GM23338 (cell line): ENCODE measurements at regions not wholly inside any gene's neighbourhood (a gene's known extent, or its start where the extent isn't known, plus 50 kb on each side); places are given as distances from the start of the nearest gene placed in this dataset.

Experiments
- ATAC-seq: fragments of 200-7000 bp; cut with Tn5 transposase; 3 replicates; pipeline ENCODE4 v1.9.1; 2020
- DNase-seq: peaks from one replicate; pipeline ENCODE4 v3.0.0-alpha.2; 2015; ENCODE audit warnings: low spot score
- H2AFZ ChIP-seq: fragments of 200-600 bp; sonication (generic); 2 replicates; pipeline ENCODE4 v1.8.0; 2016; ENCODE audit warnings: antibody characterized with exemption, mild to moderate bottlenecking, moderate library complexity
- H3F3A ChIP-seq: fragments of 200-600 bp; sonication (generic); replicated peaks from 2 replicates; pipeline ENCODE4 v1.8.0; 2017; ENCODE audit warnings: antibody characterized with exemption, mixed run types, low read depth
- H3K27ac ChIP-seq: fragments of 200-600 bp; sonication (generic); 2 replicates; pipeline ENCODE4 v1.6.1; 2016; ENCODE audit warnings: low read depth
- H3K27me3 ChIP-seq: fragments of 200-600 bp; sonication (generic); 2 replicates; pipeline ENCODE4 v1.8.0; 2016; ENCODE audit warnings: mild to moderate bottlenecking, mixed run types, moderate library complexity; ENCODE audit not compliant: insufficient read depth
- H3K36me3 ChIP-seq: fragments of 200-600 bp; sonication (generic); 2 replicates; pipeline ENCODE4 v1.8.0; 2016; ENCODE audit warnings: mild to moderate bottlenecking; ENCODE audit not compliant: insufficient read depth
- H3K4me1 ChIP-seq: fragments of 200-600 bp; sonication (generic); 2 replicates; pipeline ENCODE4 v1.8.0; 2016; ENCODE audit warnings: mild to moderate bottlenecking, moderate library complexity; ENCODE audit not compliant: insufficient read depth
- H3K4me2 ChIP-seq: fragments of 200-600 bp; sonication (generic); 2 replicates; pipeline ENCODE4 v1.7.1; 2017; ENCODE audit warnings: mixed run types
- H3K4me3 ChIP-seq: fragments of 200-600 bp; sonication (generic); 2 replicates; pipeline ENCODE4 v1.6.1; 2016; ENCODE audit warnings: mixed run types
- H3K79me2 ChIP-seq: fragments of 200-600 bp; sonication (generic); replicated peaks from 2 replicates; pipeline ENCODE4 v1.8.0; 2017; ENCODE audit warnings: mild to moderate bottlenecking; ENCODE audit not compliant: insufficient read depth
- H3K9me2 ChIP-seq: fragments of 200-600 bp; sonication (generic); 2 replicates; pipeline ENCODE4 v1.8.0; 2017; ENCODE audit not compliant: insufficient read depth
- H4K20me1 ChIP-seq: fragments of 200-600 bp; sonication (generic); replicated peaks from 2 replicates; pipeline ENCODE4 v1.8.0; 2017; ENCODE audit warnings: mild to moderate bottlenecking; ENCODE audit not compliant: insufficient read depth
- H3K27ac Mint-ChIP-seq: 2 replicates; pipeline ENCODE4 v1.8.0; 2020; ENCODE audit warnings: inconsistent platforms, mild to moderate bottlenecking, moderate library complexity, mixed read lengths
- H3K27me3 Mint-ChIP-seq: 3 replicates; pipeline ENCODE4 v1.8.0; 2022; ENCODE audit warnings: low read depth, mild to moderate bottlenecking, moderate library complexity, mixed read lengths, inconsistent platforms; ENCODE audit not compliant: insufficient read depth, poor library complexity
- H3K36me3 Mint-ChIP-seq: 3 replicates; pipeline ENCODE4 v1.8.0; 2021; ENCODE audit warnings: low read depth, mild to moderate bottlenecking, inconsistent platforms, moderate library complexity, mixed read lengths
- H3K4me1 Mint-ChIP-seq: 3 replicates; pipeline ENCODE4 v1.8.0; 2020; ENCODE audit warnings: mild to moderate bottlenecking, inconsistent platforms, mixed read lengths
- H3K4me3 Mint-ChIP-seq: 3 replicates; pipeline ENCODE4 v1.8.0; 2021; ENCODE audit warnings: moderate library complexity, mild to moderate bottlenecking, inconsistent platforms, mixed read lengths
- H3K9me3 Mint-ChIP-seq: 3 replicates; pipeline ENCODE4 v1.8.0; 2020; ENCODE audit warnings: moderate library complexity, mild to moderate bottlenecking, inconsistent platforms, mixed read lengths
- CREB1 ChIP-seq: fragments of 250-450 bp; sonication (Bioruptor Pico); IDR thresholded peaks from 2 replicates; pipeline ENCODE4 v1.5.0; 2020; ENCODE audit warnings: low read depth, mild to moderate bottlenecking, moderate library complexity
- CTCF ChIP-seq, 2 experiments: fragments of 200-600 bp in 1 of 2; sonication (generic) in 1 of 2; conservative IDR thresholded peaks; 2 replicates each; pipeline versions ENCODE4 v1.5.1 to v1.6.1; 2016 to 2017; ENCODE audit warnings: antibody characterized with exemption in 2 of 2, low read depth in 2 of 2, mild to moderate bottlenecking in 2 of 2, moderate library complexity in 1 of 2
- ETS1 ChIP-seq: IDR thresholded peaks from 2 replicates; pipeline ENCODE4 v1.6.1; 2016; ENCODE audit warnings: antibody characterized with exemption
- EZH2 ChIP-seq: fragments of 200-600 bp; sonication (generic); IDR thresholded peaks from one replicate; pipeline ENCODE4 v1.8.0; 2017; ENCODE audit warnings: antibody characterized with exemption, mild to moderate bottlenecking, low read depth; ENCODE audit not compliant: unreplicated experiment
- EZH2phosphoT487 ChIP-seq: fragments of 200-600 bp; sonication (generic); IDR thresholded peaks from one replicate; pipeline ENCODE4 v1.8.1; 2018; ENCODE audit warnings: antibody characterized with exemption; ENCODE audit not compliant: unreplicated experiment
- JUNB ChIP-seq: IDR thresholded peaks from one replicate; pipeline ENCODE4 v1.6.1; 2016; ENCODE audit warnings: antibody characterized with exemption; ENCODE audit not compliant: unreplicated experiment
- NANOG ChIP-seq: IDR thresholded peaks from 2 replicates; pipeline ENCODE4 v1.6.1; 2016; ENCODE audit warnings: antibody characterized with exemption, borderline replicate concordance
- POLR2AphosphoS5 ChIP-seq: IDR thresholded peaks from 2 replicates; pipeline ENCODE4 v1.6.1; 2016; ENCODE audit warnings: antibody characterized with exemption, low read depth
- STAT1 ChIP-seq: IDR thresholded peaks from one replicate; pipeline ENCODE4 v1.6.1; 2016; ENCODE audit warnings: antibody characterized with exemption; ENCODE audit not compliant: unreplicated experiment
- ZNF331 ChIP-seq: fragments of 250-450 bp; sonication (Bioruptor Pico); IDR thresholded peaks from 2 replicates; pipeline ENCODE4 v1.5.0; 2020; ENCODE audit warnings: low read depth, mild to moderate bottlenecking, moderate library complexity
- TF ChIP-seq, protein P1 (sequence below): fragments of 250-450 bp; sonication (Bioruptor Pico); IDR thresholded peaks from 2 replicates; pipeline ENCODE4 v1.5.0; 2020; ENCODE audit warnings: mild to moderate bottlenecking, moderate library complexity
- TF ChIP-seq, protein P2 (sequence below): IDR thresholded peaks from one replicate; pipeline ENCODE4 v1.6.1; 2018; ENCODE audit warnings: antibody characterized with exemption; ENCODE audit not compliant: unreplicated experiment

DNA sequence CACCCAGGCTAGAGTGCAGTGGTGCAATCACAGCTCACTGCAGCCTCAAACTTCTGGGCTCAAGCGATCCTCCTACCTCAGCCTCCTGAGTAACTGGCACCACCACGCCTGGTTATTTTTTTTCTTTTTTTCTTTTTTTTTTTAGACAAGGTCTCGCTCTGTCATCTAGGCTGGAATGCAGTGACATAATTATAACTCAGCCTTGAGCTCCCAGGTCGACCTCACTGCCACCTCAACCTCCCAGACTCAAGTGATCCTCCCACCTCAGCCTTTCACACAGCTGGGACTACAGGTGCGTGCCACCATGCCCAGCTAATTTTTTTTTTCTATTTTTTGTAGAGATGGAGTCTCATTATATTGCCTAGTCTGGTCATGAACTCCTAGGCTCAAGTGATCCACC is 66.9 kb upstream of the ECE1 start (continued):
- no peak for TF ChIP-seq CTCF (conservative IDR thresholded peaks at IDR 0.05; ENCODE audit: low read depth in 2 of 2)
- TF ChIP-seq EZH2phosphoT487 = no peak
- no peak for TF ChIP-seq JUNB

DNA sequence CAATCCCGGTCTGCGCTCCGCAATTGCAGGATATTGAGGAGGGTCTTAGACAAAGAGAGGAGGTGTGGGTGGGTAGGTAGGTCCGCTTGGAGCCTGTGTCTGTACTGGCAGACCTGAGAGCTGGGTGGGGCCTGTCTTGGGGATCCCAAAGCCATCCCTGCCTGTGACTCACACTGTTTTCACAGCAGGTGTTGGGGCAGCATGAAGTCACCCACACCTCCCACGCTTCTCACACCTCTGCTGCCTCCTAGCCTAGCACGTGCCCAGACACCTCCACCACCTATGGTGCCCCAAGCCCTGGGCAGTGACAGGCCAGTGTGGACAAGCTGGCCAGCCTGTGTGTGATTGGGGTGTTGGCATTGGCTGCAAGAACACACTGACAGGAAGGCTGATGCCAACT is 65.7 kb upstream of the ECE1 start:
- Mint-ChIP-seq H3K4me1 (no peaks in the 10 kb centered on the region), H3K4me3 (no peak overlapping the region), H3K36me3 (no peaks in the 10 kb centered on the region), H3K27me3 (peaks cover 5% of the 10 kb centered on the region), H3K27ac (no peak overlapping the region), H3K9me3 (no peaks in the 10 kb centered on the region)
- Histone ChIP-seq H2AFZ (no peak overlapping the region), H3K4me2 (no peak overlapping the region), H3K4me3 (no peak overlapping the region), H3K36me3 (no peaks in the 10 kb centered on the region), H4K20me1 (no peaks in the 10 kb centered on the region), H3K27ac (no peak overlapping the region), H3F3A (no peaks in the 10 kb centered on the region), H3K9me2 (no peaks in the 10 kb centered on the region), H3K4me1 (no peaks in the 10 kb centered on the region), H3K79me2 (no peaks in the 10 kb centered on the region), H3K27me3 (no peaks in the 10 kb centered on the region)
- ATAC-seq (no peak), DNase-seq (no peak)
- TF ChIP-seq POLR2AphosphoS5 = no peak
- TF ChIP-seq STAT1 = no peak
- no peak for TF ChIP-seq EZH2
- TF ChIP-seq ZNF331 (CRISPR knock-in tag) = no peak
- TF ChIP-seq JUNB = no peak
- TF ChIP-seq, protein P1, sequence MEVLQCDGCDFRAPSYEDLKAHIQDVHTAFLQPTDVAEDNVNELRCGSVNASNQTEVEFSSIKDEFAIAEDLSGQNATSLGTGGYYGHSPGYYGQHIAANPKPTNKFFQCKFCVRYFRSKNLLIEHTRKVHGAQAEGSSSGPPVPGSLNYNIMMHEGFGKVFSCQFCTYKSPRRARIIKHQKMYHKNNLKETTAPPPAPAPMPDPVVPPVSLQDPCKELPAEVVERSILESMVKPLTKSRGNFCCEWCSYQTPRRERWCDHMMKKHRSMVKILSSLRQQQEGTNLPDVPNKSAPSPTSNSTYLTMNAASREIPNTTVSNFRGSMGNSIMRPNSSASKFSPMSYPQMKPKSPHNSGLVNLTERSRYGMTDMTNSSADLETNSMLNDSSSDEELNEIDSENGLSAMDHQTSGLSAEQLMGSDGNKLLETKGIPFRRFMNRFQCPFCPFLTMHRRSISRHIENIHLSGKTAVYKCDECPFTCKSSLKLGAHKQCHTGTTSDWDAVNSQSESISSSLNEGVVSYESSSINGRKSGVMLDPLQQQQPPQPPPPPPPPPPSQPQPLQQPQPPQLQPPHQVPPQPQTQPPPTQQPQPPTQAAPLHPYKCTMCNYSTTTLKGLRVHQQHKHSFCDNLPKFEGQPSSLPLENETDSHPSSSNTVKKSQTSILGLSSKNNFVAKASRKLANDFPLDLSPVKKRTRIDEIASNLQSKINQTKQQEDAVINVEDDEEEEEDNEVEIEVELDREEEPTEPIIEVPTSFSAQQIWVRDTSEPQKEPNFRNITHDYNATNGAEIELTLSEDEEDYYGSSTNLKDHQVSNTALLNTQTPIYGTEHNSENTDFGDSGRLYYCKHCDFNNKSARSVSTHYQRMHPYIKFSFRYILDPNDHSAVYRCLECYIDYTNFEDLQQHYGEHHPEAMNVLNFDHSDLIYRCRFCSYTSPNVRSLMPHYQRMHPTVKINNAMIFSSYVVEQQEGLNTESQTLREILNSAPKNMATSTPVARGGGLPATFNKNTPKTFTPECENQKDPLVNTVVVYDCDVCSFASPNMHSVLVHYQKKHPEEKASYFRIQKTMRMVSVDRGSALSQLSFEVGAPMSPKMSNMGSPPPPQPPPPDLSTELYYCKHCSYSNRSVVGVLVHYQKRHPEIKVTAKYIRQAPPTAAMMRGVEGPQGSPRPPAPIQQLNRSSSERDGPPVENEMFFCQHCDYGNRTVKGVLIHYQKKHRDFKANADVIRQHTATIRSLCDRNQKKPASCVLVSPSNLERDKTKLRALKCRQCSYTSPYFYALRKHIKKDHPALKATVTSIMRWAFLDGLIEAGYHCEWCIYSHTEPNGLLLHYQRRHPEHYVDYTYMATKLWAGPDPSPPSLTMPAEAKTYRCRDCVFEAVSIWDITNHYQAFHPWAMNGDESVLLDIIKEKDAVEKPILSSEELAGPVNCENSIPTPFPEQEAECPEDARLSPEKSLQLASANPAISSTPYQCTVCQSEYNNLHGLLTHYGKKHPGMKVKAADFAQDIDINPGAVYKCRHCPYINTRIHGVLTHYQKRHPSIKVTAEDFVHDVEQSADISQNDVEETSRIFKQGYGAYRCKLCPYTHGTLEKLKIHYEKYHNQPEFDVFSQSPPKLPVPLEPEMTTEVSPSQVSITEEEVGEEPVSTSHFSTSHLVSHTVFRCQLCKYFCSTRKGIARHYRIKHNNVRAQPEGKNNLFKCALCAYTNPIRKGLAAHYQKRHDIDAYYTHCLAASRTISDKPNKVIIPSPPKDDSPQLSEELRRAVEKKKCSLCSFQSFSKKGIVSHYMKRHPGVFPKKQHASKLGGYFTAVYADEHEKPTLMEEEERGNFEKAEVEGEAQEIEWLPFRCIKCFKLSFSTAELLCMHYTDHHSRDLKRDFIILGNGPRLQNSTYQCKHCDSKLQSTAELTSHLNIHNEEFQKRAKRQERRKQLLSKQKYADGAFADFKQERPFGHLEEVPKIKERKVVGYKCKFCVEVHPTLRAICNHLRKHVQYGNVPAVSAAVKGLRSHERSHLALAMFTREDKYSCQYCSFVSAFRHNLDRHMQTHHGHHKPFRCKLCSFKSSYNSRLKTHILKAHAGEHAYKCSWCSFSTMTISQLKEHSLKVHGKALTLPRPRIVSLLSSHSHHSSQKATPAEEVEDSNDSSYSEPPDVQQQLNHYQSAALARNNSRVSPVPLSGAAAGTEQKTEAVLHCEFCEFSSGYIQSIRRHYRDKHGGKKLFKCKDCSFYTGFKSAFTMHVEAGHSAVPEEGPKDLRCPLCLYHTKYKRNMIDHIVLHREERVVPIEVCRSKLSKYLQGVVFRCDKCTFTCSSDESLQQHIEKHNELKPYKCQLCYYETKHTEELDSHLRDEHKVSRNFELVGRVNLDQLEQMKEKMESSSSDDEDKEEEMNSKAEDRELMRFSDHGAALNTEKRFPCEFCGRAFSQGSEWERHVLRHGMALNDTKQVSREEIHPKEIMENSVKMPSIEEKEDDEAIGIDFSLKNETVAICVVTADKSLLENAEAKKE (CRISPR knock-in tag) = no peak
- no peak for TF ChIP-seq NANOG
- TF ChIP-seq EZH2phosphoT487 = no peak
- TF ChIP-seq CREB1 (CRISPR knock-in tag) = no peak
- TF ChIP-seq ETS1 = no peak
- TF ChIP-seq, protein P2, sequence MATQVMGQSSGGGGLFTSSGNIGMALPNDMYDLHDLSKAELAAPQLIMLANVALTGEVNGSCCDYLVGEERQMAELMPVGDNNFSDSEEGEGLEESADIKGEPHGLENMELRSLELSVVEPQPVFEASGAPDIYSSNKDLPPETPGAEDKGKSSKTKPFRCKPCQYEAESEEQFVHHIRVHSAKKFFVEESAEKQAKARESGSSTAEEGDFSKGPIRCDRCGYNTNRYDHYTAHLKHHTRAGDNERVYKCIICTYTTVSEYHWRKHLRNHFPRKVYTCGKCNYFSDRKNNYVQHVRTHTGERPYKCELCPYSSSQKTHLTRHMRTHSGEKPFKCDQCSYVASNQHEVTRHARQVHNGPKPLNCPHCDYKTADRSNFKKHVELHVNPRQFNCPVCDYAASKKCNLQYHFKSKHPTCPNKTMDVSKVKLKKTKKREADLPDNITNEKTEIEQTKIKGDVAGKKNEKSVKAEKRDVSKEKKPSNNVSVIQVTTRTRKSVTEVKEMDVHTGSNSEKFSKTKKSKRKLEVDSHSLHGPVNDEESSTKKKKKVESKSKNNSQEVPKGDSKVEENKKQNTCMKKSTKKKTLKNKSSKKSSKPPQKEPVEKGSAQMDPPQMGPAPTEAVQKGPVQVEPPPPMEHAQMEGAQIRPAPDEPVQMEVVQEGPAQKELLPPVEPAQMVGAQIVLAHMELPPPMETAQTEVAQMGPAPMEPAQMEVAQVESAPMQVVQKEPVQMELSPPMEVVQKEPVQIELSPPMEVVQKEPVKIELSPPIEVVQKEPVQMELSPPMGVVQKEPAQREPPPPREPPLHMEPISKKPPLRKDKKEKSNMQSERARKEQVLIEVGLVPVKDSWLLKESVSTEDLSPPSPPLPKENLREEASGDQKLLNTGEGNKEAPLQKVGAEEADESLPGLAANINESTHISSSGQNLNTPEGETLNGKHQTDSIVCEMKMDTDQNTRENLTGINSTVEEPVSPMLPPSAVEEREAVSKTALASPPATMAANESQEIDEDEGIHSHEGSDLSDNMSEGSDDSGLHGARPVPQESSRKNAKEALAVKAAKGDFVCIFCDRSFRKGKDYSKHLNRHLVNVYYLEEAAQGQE = no peak
